K562 (cell line): ENCODE measurements at regions not wholly inside any gene's neighbourhood (a gene's known extent, or its start where the extent isn't known, plus 50 kb on each side); places are given as distances from the start of the nearest gene placed in this dataset.

Experiments
- ATAC-seq: fragments of 200-7000 bp; cut with Tn5 transposase; 3 replicates; pipeline ENCODE4 v1.9.1; 2020; ENCODE audit warnings: moderate library complexity
- BruUV-seq: library from RNA; stranded (reverse); fragments of 400-500 nt; replicated peaks from 2 replicates; lab custom pipeline; 2021; lab: Mats Ljungman, UMichigan
- CTCF ChIA-PET: fragments of 300-600 bp; formaldehyde crosslinking; extraction: SDS; loops from one replicate; lab custom pipeline; 2021; ENCODE audit warnings: low intra/inter-chr PET ratio; lab: Yijun Ruan, JAX
- POLR2A ChIA-PET: fragments of 300-600, 350-650 bp; sonication (Branson Sonifier 250); formaldehyde crosslinking; extraction: SDS; loops from one replicate; lab custom pipeline; 2021; ENCODE audit warnings: antibody characterized with exemption, inconsistent platforms; lab: Yijun Ruan, JAX
- DNase-seq, 4 experiments: peaks; one replicate each; pipeline versions ENCODE4 v3.0.0 to v3.0.0-alpha.2; 2011 to 2018; ENCODE audit warnings: low spot score in 3 of 4, mixed read lengths in 3 of 4; ENCODE audit errors: extremely low read depth in 1 of 4
- FAIRE-seq: peaks from 2 replicates; lab custom pipeline; 2011; peaks lifted over from hg19 to GRCh38; lab: Jason Lieb, UNC
- H2AFZ ChIP-seq: 2 replicates; pipeline ENCODE4 v1.6.0; 2011; ENCODE audit warnings: low read depth, low read length, control low read depth, inconsistent platforms
- H3K27ac ChIP-seq: fragments of 200-600 bp; 3 replicates; pipeline ENCODE4 v1.8.0; 2011; ENCODE audit warnings: low read depth, mild to moderate bottlenecking, control low read depth, inconsistent platforms, low read length, moderate library complexity, mixed read lengths; ENCODE audit errors: extremely low read depth
- H3K27me3 ChIP-seq, 2 experiments: fragments of 300-600 bp in 1 of 2; 2 replicates in 1 of 2; 3 replicates in 1 of 2; pipeline versions ENCODE4 v1.6.0 to v1.8.0; 2011; ENCODE audit warnings: inconsistent platforms in 2 of 2, low read length in 2 of 2, mild to moderate bottlenecking in 1 of 2, mixed read lengths in 1 of 2, moderate library complexity in 1 of 2; ENCODE audit not compliant: control insufficient read depth in 2 of 2, insufficient read depth in 2 of 2
- H3K36me3 ChIP-seq: fragments of 300-600 bp; 3 replicates; pipeline ENCODE4 v1.8.0; 2011; ENCODE audit warnings: mild to moderate bottlenecking, low read length, inconsistent platforms; ENCODE audit not compliant: control insufficient read depth, insufficient read depth
- H3K4me1 ChIP-seq, 2 experiments: fragments of 200-600 bp in 1 of 2; replicated peaks in 1 of 2; 2 replicates in 1 of 2; 3 replicates in 1 of 2; pipeline versions ENCODE4 v1.5.1 to v1.8.0; 2011; ENCODE audit warnings: inconsistent platforms in 2 of 2, low read length in 2 of 2, mild to moderate bottlenecking in 1 of 2, mixed read lengths in 1 of 2, moderate library complexity in 1 of 2; ENCODE audit not compliant: control insufficient read depth in 2 of 2, insufficient read depth in 2 of 2
- H3K4me2 ChIP-seq: 2 replicates; pipeline ENCODE4 v1.6.1; 2011; ENCODE audit warnings: low read length, control low read depth, inconsistent platforms, mixed read lengths; ENCODE audit not compliant: insufficient read depth
- H3K4me3 ChIP-seq: fragments of 200-600 bp; sonication (generic), shearing (Covaris generic); 2 replicates; pipeline ENCODE4 v1.5.1; 2016; ENCODE audit warnings: control low read depth, inconsistent platforms
- H3K79me2 ChIP-seq: fragments of 200-600 bp; 3 replicates; pipeline ENCODE4 v1.8.0; 2011; ENCODE audit warnings: low read length, inconsistent platforms; ENCODE audit not compliant: control insufficient read depth, insufficient read depth
- H3K9ac ChIP-seq, 2 experiments: 2 replicates each; pipeline versions ENCODE4 v1.6.0 to v1.6.1; 2011; ENCODE audit warnings: low read depth in 2 of 2, low read length in 2 of 2, control low read depth in 1 of 2, inconsistent platforms in 1 of 2, mild to moderate bottlenecking in 1 of 2, mixed read lengths in 1 of 2; ENCODE audit not compliant: insufficient read depth in 1 of 2
- H3K9me1 ChIP-seq: one replicate; pipeline ENCODE4 v1.6.0; 2011; ENCODE audit warnings: inconsistent platforms, mild to moderate bottlenecking, low read length, moderate library complexity; ENCODE audit not compliant: control insufficient read depth, insufficient read depth
- H3K9me3 ChIP-seq: replicated peaks from 2 replicates; pipeline ENCODE4 v1.5.1; 2011; ENCODE audit warnings: low read depth, low read length, inconsistent platforms; ENCODE audit not compliant: control insufficient read depth, insufficient read depth
- H4K20me1 ChIP-seq: replicated peaks from 2 replicates; pipeline ENCODE4 v1.6.1; 2011; ENCODE audit warnings: low read length, inconsistent platforms, mixed read lengths; ENCODE audit not compliant: control insufficient read depth, insufficient read depth
- CTCF ChIP-seq, 3 experiments: IDR thresholded peaks in 2 of 3; conservative IDR thresholded peaks in 1 of 3; 2 replicates each; pipeline ENCODE4 v1.5.1; 2011 to 2012; ENCODE audit warnings: low read length in 3 of 3, mild to moderate bottlenecking in 3 of 3, control low read depth in 2 of 3, improper control_type of control experiment in 1 of 3, inconsistent platforms in 1 of 3, low read depth in 1 of 3, mixed read lengths in 1 of 3, moderate library complexity in 1 of 3; ENCODE audit not compliant: insufficient read depth in 2 of 3
- EZH2 ChIP-seq: IDR thresholded peaks from 2 replicates; pipeline ENCODE4 v1.6.1; 2012; ENCODE audit warnings: low read depth, mild to moderate bottlenecking, inconsistent platforms, low read length, borderline replicate concordance
- RBM25 ChIP-seq: fragments of 200-400 bp; formaldehyde crosslinking; IDR thresholded peaks from 2 replicates; pipeline ENCODE4 v1.6.1; 2018; ENCODE audit warnings: low read length, low read depth, moderate library complexity; ENCODE audit not compliant: severe bottlenecking
- ZBTB17 ChIP-seq: fragments of 450-650 bp; formaldehyde crosslinking; IDR thresholded peaks from 2 replicates; pipeline ENCODE4 v1.4.0; 2020; ENCODE audit warnings: mild to moderate bottlenecking
- ZNF134 ChIP-seq: fragments of 250-450 bp; sonication (Bioruptor Pico); conservative IDR thresholded peaks from 2 replicates; pipeline ENCODE4 v1.4.0; 2020
- WGBS: fragments of 100-300 bp; shearing (Covaris generic); methylation state at CpG from one replicate; pipeline ENCODE4 v1.1.6; 2016; ENCODE audit warnings: low coverage, mixed read lengths; ENCODE audit not compliant: insufficient coverage; ENCODE audit errors: missing lambda C conversion rate; 5-methylcytosine and 5-hydroxymethylcytosine counted together
- in situ Hi-C: fragments of 300-500 bp; cut with MboI; formaldehyde crosslinking; loops from 4 replicates; pipeline ENCODE4 v1.15.0; 2018; ENCODE audit warnings: inconsistent platforms, mixed read lengths
- intact Hi-C: fragments of 100-400 bp; cut with micrococcal nuclease; formaldehyde crosslinking; loops from 2 replicates; pipeline ENCODE4 v1.14.2; 2022

GRCh38 chr2:45123521-45124191 is 114.4 kb upstream of the SIX2 start:
- H3K4me1 ChIP-seq: no peaks in the 10 kb centered on the region
- POLR2A ChIA-PET: no interaction called here
- H3K79me2 ChIP-seq: no peaks in the 10 kb centered on the region
- H3K27me3 ChIP-seq: peaks cover 0 to 3% of the 10 kb centered on the region in 2 experiments; a peak in 3 of 5 replicates
- H3K9me1 ChIP-seq: no peaks in the 10 kb centered on the region
- TF ChIP-seq ZBTB17 (CRISPR knock-in tag) (no peak), ZNF134 (peak; percentile 93), EZH2 (no peak), CTCF (IDR thresholded peaks at IDR 0.05 in 2 of 3, conservative IDR thresholded peaks at IDR 0.05 in 1 of 3; ENCODE audit: insufficient read depth in 2 of 3, low read depth in 1 of 3, low read length in 3 of 3) (no peak), RBM25 (peak; percentile 22)
- H3K4me3 ChIP-seq: no peak overlapping the region
- no peaks in the 10 kb centered on the region for H4K20me1 ChIP-seq
- no peaks in the 10 kb centered on the region for H3K36me3 ChIP-seq
- in situ Hi-C loops (no loop called here), intact Hi-C loops (no loop called here)
- no peaks in the 10 kb centered on the region for H3K9me3 ChIP-seq
- ATAC-seq: no peak
- H3K4me2 ChIP-seq: no peak overlapping the region
- no peak overlapping the region for H3K27ac ChIP-seq
- H2AFZ ChIP-seq: no peak overlapping the region
- WGBS: 9% methylated on average over 6 of the region's 6 CpGs
- H3K9ac ChIP-seq: no peak overlapping the region
- BruUV-seq: no TSS peak
- DNase-seq: no peak
- CTCF ChIA-PET: no interaction called here
- FAIRE-seq: no peak
